GM21381 (cell line): ENCODE measurements at regions not wholly inside any gene's neighbourhood (a gene's known extent, or its start where the extent isn't known, plus 50 kb on each side); places are given as distances from the start of the nearest gene placed in this dataset.
"Not testable (repeated sequence)": the region's sequence is repeated elsewhere in the genome, so short reads cannot be mapped to it uniquely, and the experiment has no call there.

ENCODE experiments used
- ATAC-seq: cut with Tn5 transposase; IDR thresholded peaks from one replicate; pipeline ENCODE4 v1.9.1; 2021; ENCODE audit warnings: mild to moderate bottlenecking, moderate library complexity; ENCODE audit not compliant: unreplicated experiment

DNA sequence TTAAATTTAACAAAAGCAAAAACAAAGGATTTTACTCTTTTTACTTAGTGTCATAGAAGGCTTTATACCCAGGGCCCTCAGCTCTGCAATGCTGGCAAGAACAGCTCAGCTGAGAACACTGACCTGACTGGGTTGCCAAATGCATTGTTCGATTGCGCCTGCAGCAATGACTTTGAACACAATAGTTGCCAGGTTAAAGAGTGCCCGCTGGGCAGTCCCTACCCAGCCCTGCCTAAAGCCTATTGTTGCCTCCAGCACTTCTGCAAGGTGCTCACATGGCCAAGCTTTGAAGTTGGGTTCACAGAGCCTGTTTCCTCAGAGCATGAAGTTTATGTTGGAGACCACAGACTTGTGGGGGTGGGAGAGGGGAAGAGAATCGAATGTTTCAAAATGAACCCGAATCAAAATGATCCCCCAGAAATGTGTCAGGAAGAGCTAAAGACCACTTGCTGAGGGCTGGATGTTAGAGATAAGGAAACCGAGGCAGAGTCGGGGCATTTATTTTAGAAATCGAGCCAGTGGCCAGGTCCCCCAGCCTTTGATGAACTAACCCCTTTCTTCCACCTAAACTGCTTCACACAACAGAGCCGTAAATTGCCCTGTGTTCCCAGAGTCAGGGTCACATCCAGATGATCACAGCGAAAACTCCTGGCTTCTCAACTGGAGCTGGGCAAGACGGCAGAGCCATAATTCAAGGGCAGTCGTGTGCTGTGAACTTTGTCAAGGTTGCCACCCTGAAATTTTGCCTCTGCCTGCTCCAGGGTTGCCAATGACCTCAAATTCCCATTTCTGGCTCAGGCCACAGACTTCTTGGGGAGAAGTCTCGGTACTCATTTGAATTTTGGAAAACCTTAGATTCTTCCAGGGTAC, 55.0 kb downstream of the FOXA2 start:
- no peak for ATAC-seq

DNA sequence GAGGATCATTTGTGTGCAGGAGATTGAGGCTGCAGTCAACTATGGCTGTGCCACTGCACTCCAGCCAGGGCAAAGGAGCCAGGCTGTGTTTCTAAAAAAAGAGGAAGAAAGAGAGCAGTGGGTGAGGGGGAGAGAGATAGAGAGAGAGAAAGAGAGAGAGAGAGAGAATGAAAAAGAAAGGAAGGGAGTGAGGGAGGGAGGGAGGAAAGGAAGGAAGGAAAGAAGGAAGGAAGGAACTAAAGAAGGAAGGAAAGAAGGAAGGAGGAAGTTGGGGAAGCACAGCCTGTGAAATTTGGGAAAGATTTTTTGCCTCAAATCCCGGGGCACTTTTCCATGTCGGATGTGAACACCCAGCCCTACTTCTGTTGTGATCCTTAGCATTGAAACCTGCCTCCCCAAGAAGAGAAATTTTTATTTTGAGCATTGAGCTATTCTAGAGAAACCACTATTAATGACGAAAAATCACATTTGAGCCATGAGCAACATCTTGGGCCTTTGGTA, 57.8 kb downstream of the FOXA2 start:
- ATAC-seq: no peak

DNA sequence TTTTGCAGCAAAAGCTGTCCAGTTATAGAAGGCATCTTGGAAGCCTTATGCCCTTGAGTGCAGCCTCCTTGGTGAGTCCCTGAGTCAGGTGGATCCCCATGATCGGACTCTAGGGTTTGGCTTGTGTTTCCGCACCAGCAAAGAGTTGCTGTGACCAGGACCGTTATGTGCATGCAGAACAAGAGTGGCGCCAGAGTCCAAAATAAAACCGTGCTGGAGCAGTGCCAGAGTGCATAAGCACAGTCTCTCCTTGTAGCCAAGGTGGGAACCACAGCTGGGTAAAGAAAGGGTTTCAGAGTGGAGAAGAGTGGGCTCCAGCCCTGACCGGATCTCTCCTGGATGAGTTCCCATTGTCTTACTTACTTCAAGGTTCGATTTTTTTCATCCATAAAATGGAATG, 58.6 kb downstream of the FOXA2 start:
- no peak for ATAC-seq

DNA sequence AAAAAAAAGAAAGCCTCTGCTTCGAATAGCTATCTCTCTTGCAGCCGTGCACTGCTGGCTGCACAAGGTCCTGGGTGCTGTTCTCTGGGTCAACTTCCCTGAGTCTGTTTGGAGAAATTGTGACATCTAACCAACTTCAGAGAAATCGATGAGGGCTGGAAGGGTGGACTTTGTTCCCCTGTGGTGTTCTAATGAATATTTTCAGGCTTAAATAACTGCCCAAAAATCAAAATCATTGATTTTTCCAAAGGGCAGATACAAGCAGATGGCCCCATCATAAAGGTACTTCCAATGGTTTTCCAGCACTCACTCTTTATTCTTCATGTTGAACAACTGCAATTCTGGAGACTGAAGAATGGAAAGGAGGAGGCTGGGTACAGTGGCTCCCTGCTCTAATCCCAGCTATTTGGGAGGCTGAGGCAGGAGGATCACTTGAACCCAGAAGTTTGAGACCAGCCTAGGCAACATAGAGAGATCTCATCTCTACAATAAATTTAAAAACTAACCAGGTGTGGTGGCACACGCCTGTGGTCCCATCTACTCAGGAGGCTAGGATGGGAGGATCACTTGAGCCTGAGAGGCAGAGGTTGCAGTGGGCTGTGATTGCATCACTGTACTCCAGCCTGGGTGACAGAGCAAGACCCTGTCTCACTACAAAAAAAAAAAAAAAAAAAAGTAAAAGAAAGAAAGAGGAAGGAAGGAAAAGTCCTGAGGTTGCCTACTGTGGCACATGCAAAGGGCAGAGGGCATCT, 59.1 kb downstream of the FOXA2 start:
- ATAC-seq: no peak

DNA sequence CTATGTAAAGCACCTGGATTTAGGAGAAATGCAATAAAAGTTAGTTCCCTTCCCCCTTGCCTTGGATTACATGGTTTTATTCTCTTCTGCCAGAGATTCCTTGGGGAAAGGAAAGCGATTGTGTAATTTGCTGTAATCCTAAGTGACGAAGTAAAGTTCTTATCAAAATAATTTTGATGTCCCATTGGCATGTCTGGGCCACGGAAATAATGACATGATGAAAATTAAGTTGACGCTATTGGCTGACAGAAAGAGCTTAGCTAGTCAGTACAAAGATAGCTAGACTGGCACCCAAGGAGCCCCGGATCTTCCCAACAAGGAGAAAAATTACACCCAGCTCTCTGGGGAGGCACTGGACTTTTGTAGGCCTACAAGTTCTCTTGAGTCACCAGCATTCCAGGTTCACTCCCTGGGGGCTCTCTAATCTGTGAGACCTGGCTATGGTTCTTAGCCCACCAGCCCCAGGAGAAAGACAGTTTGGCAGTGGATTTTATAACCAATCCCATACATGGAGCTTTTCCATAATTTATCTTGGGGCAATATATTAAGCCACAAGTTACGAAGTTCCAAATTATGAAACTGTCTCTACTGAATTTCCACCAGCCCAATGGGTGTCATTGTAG, 59.9 kb downstream of the FOXA2 start:
- ATAC-seq: no peak

DNA sequence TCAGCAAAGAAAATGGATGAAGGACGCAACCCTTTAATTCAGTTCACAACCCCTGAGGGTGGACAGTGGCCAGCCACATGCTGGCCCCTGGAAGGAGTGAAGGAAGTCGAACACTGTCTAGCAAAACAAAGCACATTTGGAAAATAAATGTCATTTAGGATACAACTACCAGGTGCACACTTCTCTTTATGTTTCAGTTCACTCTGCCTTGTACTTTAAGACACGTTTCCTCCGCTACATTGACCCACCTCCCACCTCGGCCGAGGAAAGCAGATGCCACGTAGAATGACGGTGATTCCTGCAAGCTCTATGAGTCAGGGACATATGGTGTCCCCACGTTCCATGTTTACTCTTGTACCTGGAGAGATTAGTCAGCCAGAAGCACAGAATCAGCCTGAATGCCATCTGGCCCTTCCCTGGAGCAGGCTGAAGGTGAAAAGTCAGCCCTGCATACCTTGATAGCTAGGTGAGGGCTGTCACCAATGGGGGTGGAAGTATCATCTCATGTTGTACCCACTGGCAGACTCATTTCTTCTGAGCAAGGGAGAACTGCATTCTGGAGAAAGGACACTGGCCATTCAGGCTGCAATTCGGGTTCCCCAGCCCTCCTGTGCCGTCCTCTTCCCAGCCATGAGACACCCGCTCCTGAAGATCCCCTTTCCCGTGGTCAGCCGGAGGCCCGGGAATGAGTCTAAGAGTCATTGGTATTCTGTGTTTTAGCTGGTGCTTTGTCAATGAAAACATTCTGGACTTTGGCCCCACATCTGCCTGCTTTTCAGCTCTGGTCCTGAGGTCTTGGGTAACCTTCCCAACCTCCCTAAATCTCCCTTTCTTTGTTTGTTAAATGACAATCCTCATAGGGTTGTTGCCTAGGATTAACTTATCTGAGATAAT, 60.6 kb downstream of the FOXA2 start:
- ATAC-seq: no peak

DNA sequence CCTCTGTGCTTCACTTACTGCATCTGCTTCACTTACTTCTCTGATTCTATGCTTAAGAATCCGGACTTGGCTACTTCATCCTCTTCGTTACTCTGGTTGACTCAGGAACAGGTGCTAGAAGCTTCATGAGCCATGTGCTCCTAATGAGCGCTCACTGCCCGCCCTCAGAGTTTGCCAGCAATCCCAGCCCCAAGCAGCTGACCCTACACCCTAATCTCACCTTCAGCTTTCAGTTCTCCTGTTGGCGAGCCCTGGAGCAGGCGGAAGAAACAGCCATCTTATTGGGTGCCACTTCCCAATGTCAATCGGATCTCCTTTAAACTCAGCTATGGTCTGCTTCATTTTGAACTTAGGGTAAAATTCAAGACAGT, 61.3 kb downstream of the FOXA2 start:
- no peak for ATAC-seq

DNA sequence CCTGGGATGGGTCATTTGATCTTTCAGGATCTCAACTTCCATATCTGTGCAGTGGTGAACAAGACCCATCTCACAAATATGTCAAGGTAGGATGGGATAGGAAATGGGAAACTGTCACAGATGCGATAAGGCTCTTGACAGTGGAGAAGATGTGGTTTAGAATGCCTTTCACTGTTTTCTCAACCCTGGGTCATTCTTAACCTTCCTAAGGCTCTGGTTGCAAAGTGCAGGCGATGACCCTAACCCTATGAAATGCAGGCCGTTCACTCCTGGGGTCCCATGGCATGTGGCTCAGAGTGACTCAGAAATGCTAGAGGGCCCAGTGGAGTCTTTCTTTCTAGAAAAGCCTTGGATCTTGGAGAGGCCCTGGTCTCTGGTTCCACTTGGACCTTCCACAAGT, 61.7 kb downstream of the FOXA2 start:
- no peak for ATAC-seq

DNA sequence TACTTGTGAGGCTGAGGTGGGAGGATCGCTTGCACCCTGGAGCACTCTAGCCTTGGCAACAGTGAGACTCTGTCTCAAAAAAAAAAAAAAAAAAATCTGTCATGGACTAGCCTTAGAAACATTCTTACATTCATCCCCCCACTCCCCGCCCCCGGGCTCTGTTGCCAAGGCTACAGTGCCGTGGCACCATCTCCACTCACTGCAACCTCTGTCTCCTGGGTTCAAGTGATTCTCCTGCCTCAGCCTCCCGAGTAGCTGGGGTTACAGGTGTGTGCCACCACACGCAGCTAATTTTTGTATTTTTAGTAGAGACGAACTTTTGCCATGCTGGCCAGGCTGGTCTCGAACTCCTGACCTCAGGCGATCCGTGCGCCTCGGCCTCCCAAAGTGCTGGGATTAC, 62.4 kb downstream of the FOXA2 start:
- ATAC-seq: not testable (repeated sequence)

DNA sequence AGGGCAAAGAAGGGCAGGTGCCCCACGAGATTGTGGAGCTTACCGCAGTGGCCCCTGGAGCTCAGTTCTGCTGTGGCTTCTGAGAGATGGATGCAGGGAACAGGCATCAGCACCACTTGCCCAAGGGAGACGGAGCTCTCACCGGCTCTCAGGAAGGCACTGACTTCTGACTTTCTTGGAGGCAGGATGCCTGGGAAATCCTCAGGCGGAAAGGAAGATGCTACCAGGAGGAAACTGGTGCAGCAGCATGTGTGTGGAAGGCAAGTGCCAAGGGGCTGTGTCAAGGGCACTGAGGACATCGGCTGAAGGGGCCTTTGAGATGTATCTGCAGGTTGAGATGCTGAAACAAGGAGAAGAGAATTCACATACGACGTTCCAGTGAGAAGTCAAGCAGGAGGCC, 64.0 kb downstream of the FOXA2 start:
- no peak for ATAC-seq

DNA sequence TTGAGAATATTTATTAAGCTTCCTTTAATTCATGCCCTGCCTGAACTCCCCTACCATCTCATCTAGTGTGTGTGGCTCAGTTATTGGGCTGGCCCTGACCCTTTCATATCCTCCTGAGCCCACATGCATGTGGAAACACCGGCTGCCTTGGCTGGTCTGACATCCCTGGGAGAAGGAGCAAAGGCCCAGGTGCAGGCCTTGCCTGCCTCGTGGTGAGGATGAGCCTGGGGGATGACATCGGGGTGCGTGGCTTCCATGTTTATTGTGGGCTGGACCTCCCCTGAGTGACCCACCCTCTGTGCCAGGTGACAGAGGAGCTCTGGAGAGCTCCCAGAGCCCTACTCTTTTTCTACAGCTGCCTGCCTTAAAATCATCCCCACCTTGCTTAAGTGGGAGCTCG, 69.1 kb downstream of the FOXA2 start:
- ATAC-seq: no peak

DNA sequence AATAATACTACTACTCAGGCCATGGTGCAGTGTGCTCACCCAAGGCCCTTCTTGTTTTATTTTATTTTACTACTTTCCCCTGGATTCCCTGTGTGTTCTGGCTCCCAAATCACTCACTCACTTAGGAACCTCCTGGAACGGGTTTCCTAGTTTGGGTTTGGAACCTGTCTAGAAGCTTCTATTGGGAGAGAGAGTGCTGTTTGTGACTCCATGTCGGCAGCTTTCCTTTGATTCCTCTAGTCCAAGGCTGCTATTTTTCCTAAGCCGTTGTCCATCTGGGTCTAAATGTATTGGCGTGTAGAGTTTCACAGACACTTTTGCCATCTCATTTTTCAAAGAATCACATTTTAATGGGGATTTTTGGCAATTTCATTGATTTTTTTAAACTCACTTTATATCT, 70.8 kb downstream of the FOXA2 start:
- no peak for ATAC-seq

DNA sequence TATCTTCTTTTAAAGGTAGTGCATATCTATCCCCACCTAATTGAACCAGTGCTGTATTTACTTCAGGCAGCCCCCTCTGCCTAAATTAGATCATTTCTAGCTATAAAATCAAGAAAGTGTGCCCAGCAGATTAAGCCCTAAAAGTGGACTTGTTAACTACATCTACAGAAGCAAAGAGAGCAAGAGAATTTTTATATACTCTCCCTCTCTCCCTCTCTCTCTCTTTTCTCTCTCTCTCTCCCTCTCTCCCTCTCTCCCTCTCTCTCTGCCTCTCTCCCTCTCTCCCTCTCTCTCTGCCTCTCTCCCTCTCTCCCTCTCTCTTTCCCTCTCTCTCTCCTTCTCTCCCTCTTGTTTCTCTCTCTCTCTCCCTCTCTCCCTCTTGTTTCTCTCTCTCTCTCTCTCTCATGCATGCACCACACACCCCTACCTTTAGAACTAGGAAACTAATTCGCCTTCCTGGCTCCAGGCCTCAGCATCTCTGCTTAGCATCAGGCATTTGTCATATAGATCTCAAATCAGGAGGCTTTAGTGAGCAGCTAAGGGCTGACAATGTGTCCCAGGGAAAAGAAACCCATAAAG, 71.4 kb downstream of the FOXA2 start:
- no peak for ATAC-seq

DNA sequence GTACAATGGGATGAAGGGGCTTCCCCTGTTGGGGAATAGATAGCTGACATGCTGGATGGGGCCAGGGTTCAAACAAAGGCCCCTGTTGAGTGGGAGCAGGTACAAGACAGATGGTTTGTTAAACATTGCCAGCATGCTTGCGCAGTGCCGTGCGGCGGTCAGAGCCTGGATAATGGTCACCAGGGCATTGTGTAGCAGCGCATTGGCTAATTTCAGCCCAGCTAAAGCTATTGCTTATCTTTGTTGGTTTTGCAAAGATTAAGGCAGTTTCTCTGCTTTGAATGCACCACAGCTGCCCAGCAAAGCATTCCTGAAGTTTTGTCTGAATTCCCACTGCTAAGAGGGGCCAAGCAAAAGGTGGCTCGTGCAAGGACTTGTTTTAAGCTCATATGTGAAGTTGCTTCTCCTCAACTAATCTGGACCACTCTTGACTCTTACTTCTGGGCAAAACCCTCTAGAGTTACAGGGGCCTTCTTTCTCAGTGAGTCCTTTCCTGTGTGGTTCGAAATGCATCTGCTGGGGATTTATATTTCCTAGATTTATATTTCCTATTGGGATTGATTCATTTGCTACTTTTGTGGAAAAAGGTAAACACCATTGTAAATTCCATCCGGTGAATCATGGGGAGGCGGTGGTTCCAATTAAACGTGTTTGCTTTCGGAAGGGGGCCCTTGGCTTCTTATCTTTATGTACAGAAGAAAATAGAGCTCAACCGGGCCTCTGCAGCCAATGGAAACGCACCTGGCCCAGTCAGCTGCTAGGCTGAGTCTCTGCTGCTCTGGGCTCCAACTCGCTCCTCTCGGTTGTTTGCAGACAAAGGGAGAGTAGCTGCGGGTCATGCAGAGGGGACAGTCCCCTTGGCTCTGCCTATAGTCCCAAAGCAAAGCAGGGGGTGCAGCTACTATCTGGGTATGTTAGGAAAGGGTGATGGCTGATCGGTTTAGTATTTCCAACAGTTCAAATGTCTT, 72.1 kb downstream of the FOXA2 start:
- ATAC-seq: no peak

DNA sequence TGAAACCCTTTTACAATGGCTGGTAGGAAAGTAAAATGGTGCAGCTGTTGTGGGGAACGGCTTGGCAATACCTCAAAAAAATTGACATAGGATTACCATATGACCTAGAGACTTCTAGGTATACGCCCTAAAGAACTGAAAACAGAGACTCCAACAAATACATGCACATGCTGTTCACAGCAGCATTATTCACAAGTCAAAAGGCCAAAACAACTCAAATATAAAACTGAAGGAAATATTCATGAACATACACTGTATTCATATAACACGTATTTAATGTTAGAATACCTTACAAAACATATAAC, 74.6 kb downstream of the FOXA2 start:
- ATAC-seq: no peak

DNA sequence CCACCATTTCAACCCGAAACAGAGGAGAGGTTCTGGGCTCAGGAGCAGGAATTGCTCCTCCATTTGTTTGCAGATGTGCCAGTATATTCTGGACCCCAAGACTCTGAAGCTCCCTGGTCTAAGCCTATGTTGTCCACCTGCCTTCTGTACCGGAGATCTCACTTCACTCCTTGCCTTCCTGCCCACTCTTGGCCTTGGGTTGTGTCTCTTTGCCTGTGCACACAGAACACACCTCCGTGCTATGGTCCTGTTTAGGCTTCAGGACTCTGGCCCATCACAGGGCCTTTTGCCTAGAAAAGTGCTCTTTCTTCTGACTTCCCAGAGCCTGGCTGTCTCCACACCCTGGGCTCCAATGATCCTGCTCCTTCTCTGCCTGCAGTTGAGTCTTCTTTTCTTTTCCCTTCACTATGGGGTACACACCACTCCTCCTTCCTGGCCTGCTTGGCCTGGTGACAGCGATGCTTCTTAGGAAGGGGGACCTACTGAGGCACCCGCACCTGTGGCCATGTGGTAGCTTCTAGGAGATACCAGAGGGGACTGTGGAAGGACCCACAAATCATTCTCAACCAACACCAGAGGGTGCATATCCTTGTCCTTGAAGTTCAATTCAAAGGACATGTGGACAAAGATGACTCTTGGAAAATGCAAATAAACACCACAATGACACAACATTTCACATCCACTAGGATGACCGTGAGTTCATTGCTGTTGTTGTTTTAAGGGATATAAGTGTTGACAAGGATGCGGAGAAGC, 75.1 kb downstream of the FOXA2 start:
- ATAC-seq: no peak

DNA sequence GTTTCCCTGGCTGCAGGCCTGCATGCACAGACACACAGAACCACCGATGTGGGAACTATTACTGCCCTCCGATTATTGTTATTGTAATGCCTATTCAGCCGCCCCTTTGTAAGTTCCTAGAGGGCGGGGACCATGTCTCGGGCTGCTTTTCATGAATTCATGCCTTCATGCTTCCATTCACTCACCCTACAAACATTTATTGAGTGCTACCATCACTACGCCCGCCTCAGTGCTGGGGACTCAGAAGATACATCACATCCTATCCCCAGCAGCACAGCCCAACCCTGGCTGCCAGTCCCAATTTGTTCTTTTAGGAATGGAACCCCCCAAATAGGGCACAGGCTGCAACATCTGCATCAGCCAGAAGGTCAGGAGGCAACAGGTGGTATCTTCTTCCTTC, 75.9 kb downstream of the FOXA2 start:
- ATAC-seq: no peak

DNA sequence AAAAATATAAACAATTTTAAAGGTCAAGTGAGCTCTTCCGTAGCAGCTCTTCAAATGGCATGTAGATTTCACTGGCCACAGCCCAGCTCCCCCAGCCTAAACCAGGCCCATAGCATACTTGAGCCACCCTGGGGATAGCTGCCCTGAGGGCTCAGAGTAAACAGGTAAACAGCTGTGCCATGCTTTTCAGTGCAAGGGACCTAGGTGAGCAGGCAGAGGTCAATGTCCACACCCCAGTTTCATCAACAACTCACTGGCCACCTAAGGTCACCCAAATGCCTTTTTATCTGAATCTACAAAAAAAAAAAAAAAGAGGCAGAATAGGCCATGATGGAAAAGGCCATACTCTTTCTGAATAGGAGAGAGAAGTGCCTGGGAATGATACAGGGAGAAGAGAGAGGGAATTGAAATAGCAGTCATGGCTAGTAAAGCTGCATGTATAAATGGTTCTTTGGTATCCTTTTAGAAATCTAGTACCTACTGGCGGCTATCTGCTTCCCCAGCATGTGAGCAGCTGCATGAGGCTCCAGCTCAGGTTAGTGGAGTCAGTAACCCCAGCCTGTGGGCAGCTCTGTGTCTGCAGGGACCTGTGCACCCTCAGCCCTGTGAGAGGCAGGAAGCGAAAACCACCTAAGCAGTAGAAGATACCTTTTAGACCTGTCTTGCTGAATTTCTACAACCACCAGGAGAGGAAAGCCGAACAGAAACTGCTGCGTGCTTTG, 77.0 kb downstream of the FOXA2 start:
- ATAC-seq: no peak
